VCaP (cell line): ENCODE measurements at regions not wholly inside any gene's neighbourhood (a gene's known extent, or its start where the extent isn't known, plus 50 kb on each side); places are given as distances from the start of the nearest gene placed in this dataset.

Experiments
- H3K27ac ChIP-seq: fragments of 450-650 bp; 2 replicates; pipeline ENCODE4 v1.5.1; 2017
- TF ChIP-seq, protein P1 (sequence below): fragments of 450-650 bp; conservative IDR thresholded peaks from 2 replicates; pipeline ENCODE4 v1.5.1; 2017; ENCODE audit warnings: mild to moderate bottlenecking, moderate library complexity

DNA sequence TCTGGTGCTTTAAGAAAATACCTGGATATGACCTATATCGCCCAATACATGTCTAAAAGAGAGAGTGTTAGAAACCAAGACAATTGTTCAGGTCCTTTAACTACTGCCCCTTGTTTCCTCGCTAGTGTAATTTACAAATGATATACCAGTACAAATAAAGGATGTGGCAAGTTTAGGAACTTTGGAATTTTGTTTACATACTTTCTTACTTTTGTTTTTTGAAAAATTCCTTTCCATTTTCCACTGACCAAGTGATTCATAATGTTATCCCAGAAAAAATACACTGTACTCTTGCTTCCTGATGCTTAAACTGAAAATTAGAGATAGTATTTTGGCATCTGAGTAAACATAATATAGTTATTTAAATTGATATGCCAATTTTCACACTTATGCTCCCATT lies 96.8 kb upstream of the CSNK1A1L start:
- H3K27ac ChIP-seq: no peak overlapping the region
- TF ChIP-seq, protein P1, sequence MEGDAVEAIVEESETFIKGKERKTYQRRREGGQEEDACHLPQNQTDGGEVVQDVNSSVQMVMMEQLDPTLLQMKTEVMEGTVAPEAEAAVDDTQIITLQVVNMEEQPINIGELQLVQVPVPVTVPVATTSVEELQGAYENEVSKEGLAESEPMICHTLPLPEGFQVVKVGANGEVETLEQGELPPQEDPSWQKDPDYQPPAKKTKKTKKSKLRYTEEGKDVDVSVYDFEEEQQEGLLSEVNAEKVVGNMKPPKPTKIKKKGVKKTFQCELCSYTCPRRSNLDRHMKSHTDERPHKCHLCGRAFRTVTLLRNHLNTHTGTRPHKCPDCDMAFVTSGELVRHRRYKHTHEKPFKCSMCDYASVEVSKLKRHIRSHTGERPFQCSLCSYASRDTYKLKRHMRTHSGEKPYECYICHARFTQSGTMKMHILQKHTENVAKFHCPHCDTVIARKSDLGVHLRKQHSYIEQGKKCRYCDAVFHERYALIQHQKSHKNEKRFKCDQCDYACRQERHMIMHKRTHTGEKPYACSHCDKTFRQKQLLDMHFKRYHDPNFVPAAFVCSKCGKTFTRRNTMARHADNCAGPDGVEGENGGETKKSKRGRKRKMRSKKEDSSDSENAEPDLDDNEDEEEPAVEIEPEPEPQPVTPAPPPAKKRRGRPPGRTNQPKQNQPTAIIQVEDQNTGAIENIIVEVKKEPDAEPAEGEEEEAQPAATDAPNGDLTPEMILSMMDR: no peak

GRCh38 chr13:37201081-37201480 lies 95.6 kb upstream of the CSNK1A1L start:
- H3K27ac ChIP-seq: no peak overlapping the region
- TF ChIP-seq, protein P1: no peak

DNA sequence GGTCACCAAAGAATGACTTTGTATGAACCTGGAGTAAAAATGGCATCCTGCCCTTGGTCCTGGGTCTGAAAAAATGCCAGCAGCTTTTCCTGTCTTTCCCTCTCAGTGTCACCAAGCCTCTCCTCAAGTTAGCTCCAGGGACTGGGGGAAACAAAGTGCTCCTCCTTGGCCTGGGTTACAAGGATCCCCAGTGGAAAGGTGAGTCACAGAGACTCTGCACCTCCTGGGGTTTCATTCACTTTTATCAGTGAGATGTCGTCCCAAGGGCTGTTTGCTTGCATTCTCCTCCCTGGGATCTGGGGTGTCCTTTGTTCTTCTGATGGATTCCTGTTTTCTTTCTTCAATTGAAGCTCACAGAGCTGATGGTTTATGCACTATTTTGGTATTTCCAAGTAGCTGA lies 93.2 kb upstream of the CSNK1A1L start:
- TF ChIP-seq, protein P1: no peak
- no peak overlapping the region for H3K27ac ChIP-seq

GRCh38 chr13:37195621-37196020 lies 90.2 kb upstream of the CSNK1A1L start:
- TF ChIP-seq, protein P1: no peak
- H3K27ac ChIP-seq: no peak overlapping the region

DNA sequence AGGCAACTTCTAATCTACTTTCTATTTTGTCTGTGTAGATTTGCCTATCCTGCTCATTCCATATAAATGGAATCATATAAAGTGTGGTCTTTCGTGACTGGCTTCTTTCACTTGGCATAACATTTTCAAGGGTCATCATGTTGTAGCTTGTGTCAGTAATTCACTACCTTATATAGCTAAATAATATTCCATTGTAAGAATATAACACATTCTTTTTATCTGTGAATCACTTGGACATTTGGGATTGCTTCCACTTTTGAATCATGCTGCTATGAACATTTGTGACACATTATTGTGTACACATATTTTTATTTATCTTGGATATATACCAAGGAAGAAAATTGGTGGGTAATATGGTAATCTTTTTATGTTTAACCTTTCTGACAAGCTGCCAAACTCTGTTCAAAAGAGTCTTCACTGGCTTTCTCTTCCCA lies 89.0 kb upstream of the CSNK1A1L start:
- TF ChIP-seq, protein P1: no peak

GRCh38 chr13:37192956-37193355 lies 87.5 kb upstream of the CSNK1A1L start:
- TF ChIP-seq, protein P1: no peak
- no peak overlapping the region for H3K27ac ChIP-seq

More for the DNA sequence above, 89.0 kb upstream of the CSNK1A1L start:
- no peak overlapping the region for H3K27ac ChIP-seq

- TF ChIP-seq, protein P1: no peak
- no peak overlapping the region for H3K27ac ChIP-seq
Observed at GRCh38 chr13:37187621-37188020, 82.2 kb upstream of the CSNK1A1L start.
